Transverse colon (tissue), 4 donors: ENCODE measurements at regions not wholly inside any gene's neighbourhood (a gene's known extent, or its start where the extent isn't known, plus 50 kb on each side); places are given as distances from the start of the nearest gene placed in this dataset.

ENCODE experiments used
- CTCF ChIP-seq, 5 experiments: fragments of 200-600 bp in 3 of 5; fragments of 450-650 bp in 2 of 5; sonication (generic) in 3 of 5; IDR thresholded peaks; 1 replicate in 2 of 5; 2 replicates in 3 of 5; pipeline ENCODE4 v1.5.1; 2016 to 2017; ENCODE audit warnings: antibody characterized with exemption in 5 of 5, inconsistent platforms in 3 of 5, mild to moderate bottlenecking in 2 of 5, moderate library complexity in 1 of 5
- POLR2AphosphoS5 ChIP-seq, 3 donors: sonication (generic); formaldehyde crosslinking; IDR thresholded peaks; one replicate each; pipeline ENCODE4 v1.6.1; 2016; ENCODE audit warnings: antibody characterized with exemption in 3 of 3

GRCh38 chr1:185445594-185445993 is 128.6 kb upstream of the IVNS1ABP start:
- TF ChIP-seq POLR2AphosphoS5 (IDR thresholded peaks at IDR 0.05) (no peak), CTCF (IDR thresholded peaks at IDR 0.05) (no peak)
